ENCODE measurements at regions not wholly inside any gene's neighbourhood (a gene's known extent, or its start where the extent isn't known, plus 50 kb on each side); places are given as distances from the start of the nearest gene placed in this dataset.
"Not testable (repeated sequence)": the region's sequence is repeated elsewhere in the genome, so short reads cannot be mapped to it uniquely, and the experiment has no call there.

- TF ChIP-seq CTCF (conservative IDR thresholded peaks at IDR 0.05 in 1 of 2, IDR thresholded peaks at IDR 0.05 in 1 of 2; ENCODE audit: low read depth in 1 of 2, low read length in 2 of 2); EZH2 (IDR thresholded peaks at IDR 0.05; ENCODE audit: low read length, missing control alignments): not testable (repeated sequence)
Observed at GRCh38 chrY:8922576-8922975, 414.7 kb upstream of the TSPY4 start.
